NB4 (cell line): ENCODE measurements at regions not wholly inside any gene's neighbourhood (a gene's known extent, or its start where the extent isn't known, plus 50 kb on each side); places are given as distances from the start of the nearest gene placed in this dataset.

ENCODE experiments used
- DNase-seq: peaks from one replicate; pipeline ENCODE4 v3.0.0; 2010; ENCODE audit warnings: low read depth
- H3K4me3 ChIP-seq: one replicate; pipeline ENCODE4 v1.5.1; 2011; ENCODE audit warnings: mild to moderate bottlenecking, low read depth, low read length, moderate library complexity
- MYC ChIP-seq: IDR thresholded peaks from 2 replicates; pipeline ENCODE4 v1.6.1; 2011; ENCODE audit warnings: low read depth, low read length
- POLR2A ChIP-seq: IDR thresholded peaks from 2 replicates; pipeline ENCODE4 v1.6.1; 2011; ENCODE audit warnings: mild to moderate bottlenecking; ENCODE audit not compliant: insufficient read length; ENCODE audit errors: extremely low read depth
- TF ChIP-seq, protein P1 (sequence below): IDR thresholded peaks from one replicate; pipeline ENCODE4 v1.5.1; 2012; ENCODE audit warnings: low read depth, low read length
- TF ChIP-seq, protein P2 (sequence below): IDR thresholded peaks from 2 replicates; pipeline ENCODE4 v1.6.1; 2011; ENCODE audit warnings: low read depth, low read length

DNA sequence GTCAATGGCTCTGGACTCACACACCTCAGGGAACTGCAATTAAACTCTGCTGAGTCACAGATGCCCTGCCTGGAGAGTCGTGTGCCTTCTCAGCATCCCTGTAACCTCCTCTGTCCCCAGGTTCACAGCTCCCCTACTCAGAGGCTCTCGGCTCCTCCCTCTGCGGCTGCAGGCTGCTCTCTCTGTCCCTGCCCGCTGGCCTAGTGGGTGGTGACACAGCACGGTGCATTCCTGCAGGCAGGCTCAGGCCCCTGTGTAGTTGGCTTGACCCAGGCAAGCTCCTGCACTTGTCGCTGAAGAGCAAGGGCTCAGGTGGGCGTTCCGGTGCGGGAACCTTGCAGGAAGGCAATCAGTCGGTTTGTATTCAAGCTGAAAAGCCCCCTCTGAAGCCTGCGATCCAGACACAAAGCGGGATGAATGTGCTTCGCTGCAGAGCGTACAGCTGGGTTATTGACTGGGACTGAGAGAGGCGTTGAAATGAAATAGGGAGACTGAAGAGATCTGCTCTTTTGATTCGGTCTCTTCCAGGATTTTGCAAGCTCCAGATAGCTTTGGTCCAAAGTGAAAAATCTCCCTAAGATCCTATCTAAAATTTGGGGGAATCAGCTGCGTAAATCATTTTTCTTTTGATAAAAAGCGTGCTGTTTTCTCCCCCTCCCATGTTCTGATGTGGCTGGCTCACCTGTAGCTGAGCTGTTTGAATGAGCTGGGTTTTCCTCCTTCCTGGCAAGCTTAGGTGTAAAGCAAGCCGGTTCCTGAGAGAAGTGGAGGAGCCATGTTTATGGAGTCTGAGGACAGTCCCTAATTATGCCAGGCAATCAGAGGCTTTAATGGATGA, 208.7 kb upstream of the PHYHIPL start:
- no peak for DNase-seq
- TF ChIP-seq POLR2A = no peak
- TF ChIP-seq, protein P1, sequence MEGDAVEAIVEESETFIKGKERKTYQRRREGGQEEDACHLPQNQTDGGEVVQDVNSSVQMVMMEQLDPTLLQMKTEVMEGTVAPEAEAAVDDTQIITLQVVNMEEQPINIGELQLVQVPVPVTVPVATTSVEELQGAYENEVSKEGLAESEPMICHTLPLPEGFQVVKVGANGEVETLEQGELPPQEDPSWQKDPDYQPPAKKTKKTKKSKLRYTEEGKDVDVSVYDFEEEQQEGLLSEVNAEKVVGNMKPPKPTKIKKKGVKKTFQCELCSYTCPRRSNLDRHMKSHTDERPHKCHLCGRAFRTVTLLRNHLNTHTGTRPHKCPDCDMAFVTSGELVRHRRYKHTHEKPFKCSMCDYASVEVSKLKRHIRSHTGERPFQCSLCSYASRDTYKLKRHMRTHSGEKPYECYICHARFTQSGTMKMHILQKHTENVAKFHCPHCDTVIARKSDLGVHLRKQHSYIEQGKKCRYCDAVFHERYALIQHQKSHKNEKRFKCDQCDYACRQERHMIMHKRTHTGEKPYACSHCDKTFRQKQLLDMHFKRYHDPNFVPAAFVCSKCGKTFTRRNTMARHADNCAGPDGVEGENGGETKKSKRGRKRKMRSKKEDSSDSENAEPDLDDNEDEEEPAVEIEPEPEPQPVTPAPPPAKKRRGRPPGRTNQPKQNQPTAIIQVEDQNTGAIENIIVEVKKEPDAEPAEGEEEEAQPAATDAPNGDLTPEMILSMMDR = no peak
- no peak for TF ChIP-seq MYC
- TF ChIP-seq, protein P2, sequence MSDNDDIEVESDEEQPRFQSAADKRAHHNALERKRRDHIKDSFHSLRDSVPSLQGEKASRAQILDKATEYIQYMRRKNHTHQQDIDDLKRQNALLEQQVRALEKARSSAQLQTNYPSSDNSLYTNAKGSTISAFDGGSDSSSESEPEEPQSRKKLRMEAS = no peak
- no peak overlapping the region for H3K4me3 ChIP-seq

DNA sequence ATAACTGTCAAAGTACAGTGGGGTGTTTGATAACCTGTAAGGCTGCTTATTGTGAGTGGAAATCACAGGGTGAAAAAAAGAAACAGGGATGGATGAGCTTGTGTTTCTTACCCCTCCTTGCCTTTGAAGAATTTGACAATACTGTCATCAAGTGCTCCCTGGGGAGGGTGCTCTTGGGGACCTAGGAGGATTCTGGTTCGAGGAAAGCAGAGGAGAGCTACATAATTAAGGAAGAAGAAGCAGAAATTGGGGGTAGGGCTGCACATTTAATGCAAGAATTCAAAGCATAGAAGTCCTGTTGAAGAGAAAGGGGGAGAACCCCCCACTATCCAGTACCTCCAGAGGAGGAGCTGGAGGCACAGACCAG, 208.1 kb upstream of the PHYHIPL start:
- TF ChIP-seq, protein P1 = no peak
- TF ChIP-seq MYC = no peak
- TF ChIP-seq, protein P2 = no peak
- TF ChIP-seq POLR2A = no peak
- DNase-seq = no peak
- H3K4me3 ChIP-seq = no peak overlapping the region

DNA sequence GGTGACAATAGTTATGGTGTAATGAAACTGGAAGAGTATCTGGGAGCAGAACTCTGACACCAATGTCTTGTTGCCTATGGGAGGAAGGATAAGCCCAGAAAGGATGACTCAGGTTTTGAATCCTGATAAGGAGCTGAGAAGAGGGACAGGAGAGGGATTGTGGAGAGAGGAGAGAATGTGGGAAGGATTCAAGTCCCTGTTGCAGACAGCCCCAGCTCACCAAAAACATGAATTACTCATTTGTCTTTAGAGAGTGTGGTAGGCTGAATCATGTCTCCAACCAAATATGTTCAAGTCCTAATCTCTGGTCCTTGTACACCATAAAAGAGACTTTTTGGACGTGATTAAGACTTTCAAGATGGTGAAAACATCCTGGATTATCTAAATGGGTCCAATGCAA, 206.9 kb upstream of the PHYHIPL start:
- no peak for DNase-seq
- H3K4me3 ChIP-seq = no peak overlapping the region
- TF ChIP-seq POLR2A (no peak), MYC (no peak)
- TF ChIP-seq, protein P1 = no peak
- TF ChIP-seq, protein P2 = no peak

DNA sequence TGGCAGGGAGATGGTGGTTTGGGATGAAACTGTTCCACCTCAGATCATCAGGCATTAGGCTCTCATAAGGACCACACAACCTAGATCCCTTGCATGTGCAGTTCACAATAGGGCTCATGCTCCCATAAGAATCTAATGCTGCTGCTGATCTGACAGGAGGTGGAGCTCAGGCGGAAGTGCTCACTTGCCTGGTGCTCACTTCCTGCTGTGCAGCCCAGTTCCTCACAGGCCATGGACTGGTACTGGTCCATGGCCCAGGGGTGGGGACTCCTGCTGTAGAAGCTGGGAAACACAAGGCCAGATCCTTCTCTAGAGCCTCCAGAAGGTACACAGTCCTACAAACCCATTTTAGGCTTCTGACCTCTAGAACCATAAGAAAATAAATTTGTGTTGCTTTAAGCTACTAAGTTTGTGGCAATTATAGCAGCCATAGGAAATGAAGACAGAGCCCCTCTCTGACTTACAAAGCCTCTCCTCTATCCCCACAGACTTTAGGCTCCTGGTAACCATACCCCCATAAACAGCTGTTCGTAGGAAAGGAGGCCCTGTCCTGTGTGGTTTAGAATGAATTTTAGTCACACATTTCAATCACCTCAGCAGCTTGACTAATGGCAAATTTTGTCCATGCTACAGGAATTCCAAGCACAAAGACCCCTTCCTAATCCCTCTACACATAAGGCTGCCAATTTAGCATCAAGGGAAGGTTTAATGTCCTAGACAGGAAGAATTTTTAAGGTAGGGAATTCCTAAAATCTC, 206.1 kb upstream of the PHYHIPL start:
- DNase-seq = no peak
- H3K4me3 ChIP-seq = no peak overlapping the region
- TF ChIP-seq POLR2A = no peak
- no peak for TF ChIP-seq MYC
- TF ChIP-seq, protein P2 = no peak
- TF ChIP-seq, protein P1 = no peak

DNA sequence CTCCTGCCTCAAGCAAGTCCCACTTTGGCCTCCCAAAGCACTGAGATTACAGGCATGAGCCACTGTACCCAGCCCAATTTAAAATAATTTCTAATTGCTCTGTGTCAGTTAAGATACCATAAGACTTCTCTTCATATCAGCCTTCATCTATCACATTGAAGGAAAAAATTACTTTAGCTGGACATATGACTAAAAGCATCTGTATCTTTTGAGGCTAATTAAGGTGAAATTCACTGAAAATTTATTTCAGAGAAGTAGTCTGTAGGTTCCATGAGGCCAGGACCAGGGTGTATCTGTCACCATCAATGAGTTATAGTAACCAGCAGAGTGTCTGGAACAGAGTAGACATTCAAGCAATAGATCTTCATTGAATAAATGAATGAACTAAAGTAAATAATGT, 205.2 kb upstream of the PHYHIPL start:
- no peak overlapping the region for H3K4me3 ChIP-seq
- DNase-seq = no peak
- no peak for TF ChIP-seq POLR2A
- TF ChIP-seq, protein P1 = no peak
- TF ChIP-seq, protein P2 = no peak
- no peak for TF ChIP-seq MYC
